Activated CD4-positive, alpha-beta T cell treated with anti-CD3 and anti-CD28 coated beads, Interleukin-2, amount 50 U/mL, for 24 hours (primary cell): ENCODE measurements at regions not wholly inside any gene's neighbourhood (a gene's known extent, or its start where the extent isn't known, plus 50 kb on each side); places are given as distances from the start of the nearest gene placed in this dataset.

Experiments
- DNase-seq, 2 donors: peaks; one replicate each; pipeline ENCODE4 v3.0.0-alpha.2; 2020; ENCODE audit warnings: low read depth in 1 of 2, low spot score in 1 of 2

GRCh38 chr2:41379496-41380221 is 668.2 kb upstream of the PKDCC start:
- DNase-seq, result no peak

- no peak for DNase-seq
These were observed 666.1 kb upstream of the PKDCC start for GRCh38 chr2:41381701-41382100.

- no peak for DNase-seq
These were observed 660.3 kb upstream of the PKDCC start for GRCh38 chr2:41387519-41387918.

GRCh38 chr2:41393621-41394020 is 654.2 kb upstream of the PKDCC start:
- DNase-seq, result no peak

- DNase-seq, result no peak
These were observed 653.3 kb upstream of the PKDCC start for GRCh38 chr2:41394541-41394940.

GRCh38 chr2:41395692-41396091 is 652.1 kb upstream of the PKDCC start:
- no peak for DNase-seq

- DNase-seq, result no peak
These were observed 648.3 kb upstream of the PKDCC start for GRCh38 chr2:41399437-41400087.

- DNase-seq, result no peak
These were observed 647.6 kb upstream of the PKDCC start for GRCh38 chr2:41400088-41400665.

- no peak for DNase-seq
These were observed 642.4 kb upstream of the PKDCC start for GRCh38 chr2:41405441-41405840.

GRCh38 chr2:41409328-41409727 is 638.5 kb upstream of the PKDCC start:
- no peak for DNase-seq

- no peak for DNase-seq
These were observed 637.8 kb upstream of the PKDCC start for GRCh38 chr2:41410011-41410410.

- no peak for DNase-seq
These were observed 633.9 kb upstream of the PKDCC start for GRCh38 chr2:41413813-41414485.

GRCh38 chr2:41414486-41415230 is 633.2 kb upstream of the PKDCC start:
- no peak for DNase-seq

- DNase-seq, result no peak
These were observed 630.3 kb upstream of the PKDCC start for GRCh38 chr2:41417511-41417910.

- no peak for DNase-seq
These were observed 627.6 kb upstream of the PKDCC start for GRCh38 chr2:41420219-41420618.

GRCh38 chr2:41420872-41421271 is 626.9 kb upstream of the PKDCC start:
- no peak for DNase-seq

- DNase-seq, result no peak
These were observed 616.1 kb upstream of the PKDCC start for GRCh38 chr2:41431756-41432155.

GRCh38 chr2:41432459-41432858 is 615.4 kb upstream of the PKDCC start:
- no peak for DNase-seq

GRCh38 chr2:41434991-41435390 is 612.8 kb upstream of the PKDCC start:
- DNase-seq, result no peak

GRCh38 chr2:41441958-41442357 is 605.9 kb upstream of the PKDCC start:
- DNase-seq, result no peak

- DNase-seq, result no peak
These were observed 602.0 kb upstream of the PKDCC start for GRCh38 chr2:41445865-41446264.
